OCI-LY7 (cell line): ENCODE measurements at regions not wholly inside any gene's neighbourhood (a gene's known extent, or its start where the extent isn't known, plus 50 kb on each side); places are given as distances from the start of the nearest gene placed in this dataset.

Experiments
- EZH2phosphoT487 ChIP-seq: fragments of 200-600 bp; sonication (generic); IDR thresholded peaks from 2 replicates; pipeline ENCODE4 v1.6.1; 2018; ENCODE audit warnings: low read depth, borderline replicate concordance, mild to moderate bottlenecking, mixed run types, antibody characterized with exemption, low read length, moderate library complexity, mixed read lengths
- TF ChIP-seq, protein P1 (sequence below): fragments of 200-600 bp; sonication (generic); conservative IDR thresholded peaks from 2 replicates; pipeline ENCODE4 v1.5.1; 2014; ENCODE audit warnings: mild to moderate bottlenecking, antibody characterized with exemption, low read length, moderate library complexity, mixed read lengths

DNA sequence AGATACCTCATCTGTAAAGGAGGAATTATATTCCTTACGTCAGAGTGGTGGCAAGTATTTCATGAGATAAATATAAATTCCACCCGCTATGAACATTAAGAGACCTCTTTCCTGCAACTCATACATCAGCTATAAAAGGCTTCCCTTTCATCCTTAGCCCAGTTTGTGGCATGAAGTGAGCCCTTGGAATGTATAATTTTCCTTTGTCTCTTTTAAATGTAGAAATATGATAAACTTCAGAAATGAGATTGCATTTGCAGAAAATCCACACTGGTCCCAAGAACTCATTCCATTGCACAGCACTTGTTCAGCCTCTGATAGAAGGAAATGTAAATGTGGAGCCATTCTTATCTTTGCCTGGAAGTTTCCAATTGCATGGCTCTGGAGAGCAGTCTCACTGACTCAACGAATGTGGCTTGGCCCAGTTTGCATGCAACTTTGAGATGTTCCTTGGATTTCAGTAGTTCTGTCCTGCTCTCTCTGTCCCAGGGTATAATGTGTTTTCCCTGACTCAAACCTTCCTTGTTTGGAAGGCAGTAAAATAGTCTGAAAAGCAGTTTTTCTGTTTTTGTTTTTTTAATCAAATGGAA is 746.4 kb downstream of the CDH11 start:
- TF ChIP-seq, protein P1, sequence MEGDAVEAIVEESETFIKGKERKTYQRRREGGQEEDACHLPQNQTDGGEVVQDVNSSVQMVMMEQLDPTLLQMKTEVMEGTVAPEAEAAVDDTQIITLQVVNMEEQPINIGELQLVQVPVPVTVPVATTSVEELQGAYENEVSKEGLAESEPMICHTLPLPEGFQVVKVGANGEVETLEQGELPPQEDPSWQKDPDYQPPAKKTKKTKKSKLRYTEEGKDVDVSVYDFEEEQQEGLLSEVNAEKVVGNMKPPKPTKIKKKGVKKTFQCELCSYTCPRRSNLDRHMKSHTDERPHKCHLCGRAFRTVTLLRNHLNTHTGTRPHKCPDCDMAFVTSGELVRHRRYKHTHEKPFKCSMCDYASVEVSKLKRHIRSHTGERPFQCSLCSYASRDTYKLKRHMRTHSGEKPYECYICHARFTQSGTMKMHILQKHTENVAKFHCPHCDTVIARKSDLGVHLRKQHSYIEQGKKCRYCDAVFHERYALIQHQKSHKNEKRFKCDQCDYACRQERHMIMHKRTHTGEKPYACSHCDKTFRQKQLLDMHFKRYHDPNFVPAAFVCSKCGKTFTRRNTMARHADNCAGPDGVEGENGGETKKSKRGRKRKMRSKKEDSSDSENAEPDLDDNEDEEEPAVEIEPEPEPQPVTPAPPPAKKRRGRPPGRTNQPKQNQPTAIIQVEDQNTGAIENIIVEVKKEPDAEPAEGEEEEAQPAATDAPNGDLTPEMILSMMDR, result no peak
- no peak for TF ChIP-seq EZH2phosphoT487
